H9 (cell line): ENCODE measurements at regions not wholly inside any gene's neighbourhood (a gene's known extent, or its start where the extent isn't known, plus 50 kb on each side); places are given as distances from the start of the nearest gene placed in this dataset.

ENCODE experiments used
- DNase-seq: peaks from one replicate; pipeline ENCODE4 v3.0.0-alpha.2; 2017
- H2AFZ ChIP-seq: one replicate; pipeline ENCODE4 v1.6.1; 2013; ENCODE audit warnings: mild to moderate bottlenecking, low read length, control low read depth, moderate library complexity
- H2AK5ac ChIP-seq: 2 replicates; pipeline ENCODE4 v1.6.1; 2013; ENCODE audit warnings: low read length, control low read depth, mixed read lengths; ENCODE audit not compliant: insufficient read length
- H2BK120ac ChIP-seq: one replicate; pipeline ENCODE4 v1.6.1; 2013; ENCODE audit warnings: low read depth, mild to moderate bottlenecking, low read length, control low read depth, inconsistent platforms; ENCODE audit not compliant: poor library complexity, severe bottlenecking
- H2BK12ac ChIP-seq: 2 replicates; pipeline ENCODE4 v1.6.1; 2013; ENCODE audit warnings: low read length, control low read depth, mixed read lengths, low read depth; ENCODE audit not compliant: insufficient read length
- H2BK15ac ChIP-seq: 2 replicates; pipeline ENCODE4 v1.6.1; 2013; ENCODE audit warnings: low read depth, low read length, control low read depth
- H2BK20ac ChIP-seq: one replicate; pipeline ENCODE4 v1.6.1; 2013; ENCODE audit warnings: low read depth, mild to moderate bottlenecking, low read length, control low read depth, inconsistent platforms; ENCODE audit not compliant: poor library complexity, severe bottlenecking
- H2BK5ac ChIP-seq: 2 replicates; pipeline ENCODE4 v1.6.1; 2013; ENCODE audit warnings: low read length, control low read depth, mixed read lengths; ENCODE audit not compliant: insufficient read length
- H3K14ac ChIP-seq: 2 replicates; pipeline ENCODE4 v1.6.1; 2013; ENCODE audit warnings: low read length, control low read depth; ENCODE audit not compliant: insufficient read depth
- H3K18ac ChIP-seq: 2 replicates; pipeline ENCODE4 v1.6.1; 2013; ENCODE audit warnings: low read depth, mild to moderate bottlenecking, mixed read lengths, low read length, control low read depth; ENCODE audit not compliant: insufficient read length
- H3K23ac ChIP-seq: 2 replicates; pipeline ENCODE4 v1.6.1; 2013; ENCODE audit warnings: low read length, control low read depth, mixed read lengths, low read depth; ENCODE audit not compliant: insufficient read length
- H3K23me2 ChIP-seq: 2 replicates; pipeline ENCODE4 v1.6.1; 2013; ENCODE audit warnings: low read depth, mild to moderate bottlenecking, mixed read lengths, low read length, control low read depth; ENCODE audit not compliant: insufficient read length, poor library complexity, severe bottlenecking
- H3K27ac ChIP-seq: 2 replicates; pipeline ENCODE4 v1.5.1; 2013; ENCODE audit warnings: low read length, control low read depth, mixed read lengths, low read depth; ENCODE audit not compliant: insufficient read length
- H3K27me3 ChIP-seq: 2 replicates; pipeline ENCODE4 v1.6.1; 2013; ENCODE audit warnings: low read length, control low read depth, inconsistent platforms; ENCODE audit not compliant: insufficient read depth
- H3K4ac ChIP-seq: 2 replicates; pipeline ENCODE4 v1.6.1; 2013; ENCODE audit warnings: low read depth, mild to moderate bottlenecking, control low read depth, inconsistent platforms, low read length, moderate library complexity
- H3K4me1 ChIP-seq: 2 replicates; pipeline ENCODE4 v1.6.1; 2013; ENCODE audit warnings: low read length, control low read depth, inconsistent platforms; ENCODE audit not compliant: insufficient read depth
- H3K4me2 ChIP-seq: 2 replicates; pipeline ENCODE4 v1.6.1; 2013; ENCODE audit warnings: low read length, control low read depth, mixed read lengths; ENCODE audit not compliant: insufficient read length, insufficient read depth
- H3K56ac ChIP-seq: 2 replicates; pipeline ENCODE4 v1.6.1; 2013; ENCODE audit warnings: low read depth, mild to moderate bottlenecking, mixed read lengths, low read length, control low read depth; ENCODE audit not compliant: insufficient read length
- H3K79me1 ChIP-seq: 2 replicates; pipeline ENCODE4 v1.6.1; 2013; ENCODE audit warnings: low read depth, mild to moderate bottlenecking, moderate library complexity, low read length, control low read depth, inconsistent platforms; ENCODE audit not compliant: insufficient read depth, poor library complexity, severe bottlenecking
- H3K79me2 ChIP-seq: 2 replicates; pipeline ENCODE4 v1.6.1; 2013; ENCODE audit warnings: low read length, control low read depth, inconsistent platforms; ENCODE audit not compliant: insufficient read depth
- H3K9ac ChIP-seq: 2 replicates; pipeline ENCODE4 v1.6.1; 2013; ENCODE audit warnings: low read length, control low read depth, mixed read lengths; ENCODE audit not compliant: insufficient read length; ENCODE audit errors: extremely low read depth
- H3K9me3 ChIP-seq: one replicate; pipeline ENCODE4 v1.6.1; 2013; ENCODE audit warnings: low read depth, low read length, inconsistent platforms; ENCODE audit not compliant: control insufficient read depth
- H3T11ph ChIP-seq: one replicate; pipeline ENCODE4 v1.6.1; 2013; ENCODE audit warnings: mild to moderate bottlenecking, low read length, control low read depth, inconsistent platforms
- H4K20me1 ChIP-seq: one replicate; pipeline ENCODE4 v1.6.1; 2013; ENCODE audit not compliant: control insufficient read depth, insufficient read length, insufficient read depth
- H4K5ac ChIP-seq: 2 replicates; pipeline ENCODE4 v1.6.1; 2013; ENCODE audit warnings: low read depth, mild to moderate bottlenecking, mixed read lengths, low read length, control low read depth; ENCODE audit not compliant: insufficient read length
- H4K8ac ChIP-seq: replicated peaks from 2 replicates; pipeline ENCODE4 v1.6.1; 2013; ENCODE audit warnings: low read length, control low read depth, mixed read lengths, low read depth; ENCODE audit not compliant: insufficient read length
- H4K91ac ChIP-seq: 2 replicates; pipeline ENCODE4 v1.6.1; 2013; ENCODE audit warnings: low read depth, mild to moderate bottlenecking, moderate library complexity, mixed read lengths, low read length, control low read depth; ENCODE audit not compliant: insufficient read length
- H3K27ac Mint-ChIP-seq, 3 experiments: 2 replicates in 2 of 3; 3 replicates in 1 of 3; pipeline ENCODE4 v1.8.0; 2020 to 2021; ENCODE audit warnings: mixed read lengths in 3 of 3, mild to moderate bottlenecking in 1 of 3, moderate library complexity in 1 of 3
- H3K27me3 Mint-ChIP-seq: 2 replicates; pipeline ENCODE4 v1.8.0; 2021; ENCODE audit warnings: low read depth, mild to moderate bottlenecking, moderate library complexity, mixed read lengths
- H3K36me3 Mint-ChIP-seq, 3 experiments: 2 replicates in 2 of 3; 3 replicates in 1 of 3; pipeline ENCODE4 v1.8.0; 2020 to 2021; ENCODE audit warnings: low read depth in 3 of 3, mixed read lengths in 3 of 3; ENCODE audit not compliant: insufficient read depth in 1 of 3
- H3K4me1 Mint-ChIP-seq, 2 experiments: 2 replicates each; pipeline ENCODE4 v1.8.0; 2020; ENCODE audit warnings: mixed read lengths in 2 of 2
- H3K4me3 Mint-ChIP-seq, 2 experiments: 2 replicates in 1 of 2; 3 replicates in 1 of 2; pipeline ENCODE4 v1.8.0; 2020 to 2021; ENCODE audit warnings: mild to moderate bottlenecking in 2 of 2, mixed read lengths in 2 of 2, moderate library complexity in 1 of 2
- H3K9me3 Mint-ChIP-seq, 2 experiments: 2 replicates in 1 of 2; 3 replicates in 1 of 2; pipeline ENCODE4 v1.8.0; 2020; ENCODE audit warnings: mild to moderate bottlenecking in 2 of 2, mixed read lengths in 2 of 2, moderate library complexity in 1 of 2
- CTCF ChIP-seq: fragments of 200-600 bp; sonication (generic); conservative IDR thresholded peaks from 3 replicates; pipeline ENCODE4 v1.8.0; 2021; ENCODE audit warnings: antibody characterized with exemption, mild to moderate bottlenecking
- WGBS: extraction: QIAGEN DNeasy Blood & Tissue Kit; methylation state at CpG from one replicate; pipeline ENCODE4 v1.1.7; 2013; ENCODE audit warnings: missing lambda C conversion rate, low lambda C conversion rate, mixed read lengths; ENCODE audit not compliant: insufficient read length; ENCODE audit errors: extremely low coverage; 5-methylcytosine and 5-hydroxymethylcytosine counted together

DNA sequence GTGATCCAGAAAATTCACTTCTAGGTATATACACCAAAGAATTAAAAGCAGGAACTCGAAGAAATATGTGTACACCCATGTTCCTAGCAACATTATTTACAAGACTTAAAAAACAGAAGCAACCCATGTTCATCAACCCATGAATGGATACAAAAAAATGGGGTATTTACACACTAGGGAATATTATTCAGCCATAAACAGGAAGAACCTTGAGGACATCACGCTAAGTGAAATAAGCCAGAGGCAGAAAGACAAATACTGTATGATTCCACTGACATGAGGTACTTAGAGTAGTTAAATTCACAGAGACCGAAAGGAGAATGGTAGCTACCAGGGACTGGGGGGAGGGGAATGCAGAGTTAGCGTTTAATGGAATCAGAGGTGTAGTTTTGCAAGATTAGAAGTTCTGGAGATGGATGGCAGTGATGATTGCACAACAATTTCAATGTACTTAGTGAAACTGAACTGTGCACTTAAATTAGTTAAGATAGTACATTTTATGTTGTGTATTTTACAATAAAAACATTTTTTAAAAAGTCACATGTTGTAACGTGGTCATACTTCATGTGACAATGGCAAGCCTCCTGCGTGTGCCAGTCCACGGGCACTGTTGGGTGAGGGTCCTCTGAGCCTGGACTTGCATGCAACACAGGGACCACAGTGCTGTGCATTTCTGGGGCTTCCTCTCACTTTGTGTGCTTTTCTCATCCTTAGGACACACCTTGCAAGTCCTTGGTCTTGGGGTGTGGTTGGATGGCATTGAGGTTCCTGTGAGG is 206.1 kb upstream of the HDAC4 start:
- no peaks in the 10 kb centered on the region; a peak in 2 of 5 replicates for H3K9me3 Mint-ChIP-seq
- Histone ChIP-seq H3K56ac (no peak overlapping the region), H3K4me2 (no peak overlapping the region), H3K79me1 (no peaks in the 10 kb centered on the region), H2BK20ac (no peak overlapping the region), H3K4ac (no peak overlapping the region), H2BK120ac (no peak overlapping the region), H3K18ac (no peak overlapping the region), H2BK15ac (no peak overlapping the region), H2AFZ (no peak overlapping the region), H3K9me3 (no peaks in the 10 kb centered on the region), H3K79me2 (no peaks in the 10 kb centered on the region), H3K4me1 (no peaks in the 10 kb centered on the region), H2AK5ac (no peak overlapping the region), H3K23me2 (no peaks in the 10 kb centered on the region), H2BK12ac (no peak overlapping the region), H2BK5ac (no peak overlapping the region), H3K27me3 (no peaks in the 10 kb centered on the region), H3K9ac (no peak overlapping the region), H3K27ac (no peak overlapping the region), H3K14ac (no peak overlapping the region), H4K8ac (no peak overlapping the region), H3T11ph (no peak overlapping the region), H4K91ac (no peak overlapping the region), H3K23ac (no peak overlapping the region), H4K5ac (no peak overlapping the region), H4K20me1 (no peaks in the 10 kb centered on the region)
- H3K4me1 Mint-ChIP-seq, result peaks cover 22 to 27% of the 10 kb centered on the region in 2 experiments
- H3K27ac Mint-ChIP-seq, result no peak overlapping the region; a peak in 1 of 7 replicates
- peaks cover 0 to 5% (median 0%) of the 10 kb centered on the region in 3 experiments; a peak in 2 of 7 replicates for H3K36me3 Mint-ChIP-seq
- H3K27me3 Mint-ChIP-seq, result peaks cover 32% of the 10 kb centered on the region
- no peak overlapping the region for H3K4me3 Mint-ChIP-seq
- DNase-seq, result no peak
- no peak for TF ChIP-seq CTCF
- WGBS, result no CpG with 5 or more reads among the region's 7 CpGs
